Head of caudate nucleus (tissue), 42 donors: ENCODE measurements at regions not wholly inside any gene's neighbourhood (a gene's known extent, or its start where the extent isn't known, plus 50 kb on each side); places are given as distances from the start of the nearest gene placed in this dataset.

Source experiments
- DNase-seq, 42 donors: peaks; one replicate each; pipeline versions ENCODE4 v3.0.0 to v3.0.0-alpha.2; 2020 to 2021; ENCODE audit warnings: mixed read lengths in 7 of 42
- intact Hi-C: fragments of 100-400 bp; cut with DNase I; formaldehyde crosslinking; loops from one replicate; pipeline ENCODE4 v1.15.0; 2022

GRCh38 chr5:104178829-104179456 lies 616.4 kb upstream of the NUDT12 start:
- DNase-seq: peak in 38 of 42 donors; percentile 6 to 88 (median 56)
- intact Hi-C loops: loop anchor here (5.0 to 10.0 kb wide), 2 partner anchors 364 to 597 kb away; no protein-coding TSS in a partner anchor

GRCh38 chr5:104178066-104178465 lies 615.5 kb upstream of the NUDT12 start:
- intact Hi-C loops: loop anchor here (5.0 to 10.0 kb wide), 2 partner anchors 363 to 596 kb away; no protein-coding TSS in a partner anchor
- no peak for DNase-seq

DNA sequence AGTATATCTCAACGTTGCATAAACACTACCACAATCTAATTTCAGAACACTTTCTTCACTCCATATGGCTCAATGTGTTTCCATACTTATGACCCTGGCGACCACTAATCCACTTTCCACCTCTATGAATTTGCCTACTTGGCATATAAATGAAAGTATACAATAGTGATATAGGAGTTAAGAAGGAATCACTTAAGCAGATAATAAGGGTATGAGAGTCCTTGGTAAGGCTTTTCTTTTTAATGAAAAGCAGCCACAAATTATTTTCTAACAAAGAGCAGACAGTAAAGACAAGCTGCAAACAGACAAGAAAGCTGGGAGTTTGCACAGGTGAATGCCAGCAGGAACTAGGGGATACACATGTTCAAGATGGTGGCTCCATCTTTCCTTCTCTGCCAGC lies 615.1 kb upstream of the NUDT12 start:
- no peak for DNase-seq
- intact Hi-C loops: loop anchor here (5.0 to 10.0 kb wide), 2 partner anchors 363 to 595 kb away; no protein-coding TSS in a partner anchor

DNA sequence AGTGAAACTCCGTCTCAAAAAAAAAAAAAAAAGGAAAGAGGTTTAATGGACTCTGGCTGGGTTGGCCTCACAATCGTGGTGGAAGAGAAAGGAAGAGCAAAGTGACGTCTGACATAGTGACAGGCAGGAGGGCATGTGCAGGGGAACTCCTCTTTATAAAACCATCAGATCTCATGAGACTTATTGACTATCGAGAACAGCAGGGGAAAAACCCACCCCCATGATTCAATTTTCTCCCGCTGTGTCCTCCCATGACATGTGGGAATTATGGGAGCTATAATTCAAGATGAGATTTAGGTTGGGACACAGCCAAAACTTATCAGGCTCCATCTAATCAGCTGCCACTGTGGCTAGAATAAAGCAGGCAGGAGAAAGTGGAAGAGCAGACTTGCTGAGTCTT lies 610.4 kb upstream of the NUDT12 start:
- intact Hi-C loops: loop anchor here (10.0 kb wide), 1 partner anchor 358 kb away; no protein-coding TSS in a partner anchor
- no peak for DNase-seq

DNA sequence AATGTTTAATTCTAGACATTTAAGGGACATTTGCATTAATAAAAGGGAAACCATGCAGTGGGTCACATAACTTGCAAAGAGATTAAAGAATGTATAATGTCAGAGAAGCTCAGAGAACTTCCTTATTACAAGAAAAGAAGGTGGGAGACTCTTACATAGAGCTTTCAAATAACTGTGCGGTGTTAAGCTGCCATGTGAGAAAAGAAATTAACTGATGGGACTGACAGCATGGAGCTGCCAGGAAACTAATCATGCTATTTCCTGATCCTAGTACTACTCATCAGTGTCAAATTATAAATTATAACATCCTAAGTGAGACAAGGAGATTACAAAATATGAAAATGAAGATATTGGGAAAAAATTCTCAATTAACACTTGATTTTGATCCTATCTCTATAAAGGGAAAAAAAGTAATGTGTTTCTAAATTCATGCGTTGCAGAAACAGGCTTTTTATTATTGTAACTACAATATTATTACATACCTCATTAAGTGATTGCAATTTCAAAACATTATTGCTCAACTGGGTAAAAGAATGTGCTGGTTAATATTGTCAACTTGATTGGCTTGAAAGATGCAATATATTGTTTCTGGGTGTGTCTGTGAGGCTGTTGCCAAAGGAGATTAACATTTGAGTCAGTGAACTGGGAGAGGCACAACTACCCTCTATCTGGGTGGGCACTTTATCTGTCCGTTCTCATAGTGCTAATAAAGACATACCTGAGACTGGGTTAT lies 609.5 kb upstream of the NUDT12 start:
- intact Hi-C loops: loop anchor here (10.0 kb wide), 1 partner anchor 357 kb away; no protein-coding TSS in a partner anchor
- peak in 2 of 42 donors; percentile 8 to 30 for DNase-seq

GRCh38 chr5:104170926-104171325 lies 608.3 kb upstream of the NUDT12 start:
- intact Hi-C loops: loop anchor here (10.0 kb wide), 1 partner anchor 356 kb away; no protein-coding TSS in a partner anchor
- DNase-seq: no peak

- no peak for DNase-seq
- intact Hi-C loops: no loop called here
Observed at GRCh38 chr5:104146652-104147051, 584.1 kb upstream of the NUDT12 start.

DNA sequence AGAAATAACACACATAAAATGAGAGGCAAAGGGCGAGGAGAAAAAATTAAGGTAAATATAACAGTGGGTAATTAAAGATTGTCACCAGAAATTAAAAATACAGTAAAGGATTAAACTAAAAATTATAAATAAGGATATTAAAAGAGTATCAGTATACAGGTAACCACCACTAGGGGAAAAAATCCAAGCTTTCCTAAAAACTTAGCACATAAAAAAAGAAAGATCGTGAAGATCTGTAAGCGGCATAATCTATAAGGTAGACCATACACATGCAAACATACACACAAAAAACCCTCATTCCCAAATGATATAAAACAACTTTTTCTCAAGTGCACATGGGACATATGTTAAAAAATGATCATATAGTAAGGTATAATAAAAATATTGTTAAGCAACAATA lies 577.3 kb upstream of the NUDT12 start:
- DNase-seq: no peak
- intact Hi-C loops: no loop called here

DNA sequence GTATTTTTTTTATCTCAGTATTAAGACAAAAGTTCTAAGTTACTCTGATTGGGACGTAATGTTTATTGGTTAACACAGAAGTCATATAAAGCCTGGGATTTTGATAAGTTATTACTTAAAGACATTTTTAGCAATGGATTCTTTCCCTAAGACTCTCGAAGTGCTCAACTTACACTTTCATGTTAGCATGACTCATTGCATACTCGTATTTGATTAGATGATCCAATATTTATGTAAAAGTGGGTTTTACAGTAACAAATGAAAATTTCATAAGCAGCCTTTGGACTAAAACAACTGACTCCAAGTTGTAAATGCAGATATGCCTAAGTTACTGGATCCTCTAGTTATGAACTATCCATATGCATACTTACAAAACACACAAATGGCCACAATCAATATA lies 567.7 kb upstream of the NUDT12 start:
- DNase-seq: no peak
- intact Hi-C loops: no loop called here

DNA sequence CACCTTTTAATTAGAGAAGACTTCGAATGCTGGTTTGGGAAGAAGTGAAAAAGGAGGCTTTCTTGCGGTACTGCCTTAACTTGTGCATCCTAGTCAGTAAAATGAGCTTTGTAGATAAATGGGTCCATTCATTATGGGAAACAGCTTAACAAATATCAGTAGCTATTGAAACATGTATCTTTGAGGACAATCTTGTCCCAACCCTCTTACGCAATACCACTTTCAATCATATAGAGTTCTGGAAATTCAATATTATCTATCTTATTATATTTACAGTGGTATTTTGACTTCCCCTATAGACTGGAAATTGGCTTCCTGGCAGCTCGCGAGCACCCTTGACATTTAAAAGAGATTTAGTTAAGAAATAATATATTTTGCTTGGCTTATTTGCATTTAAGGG lies 565.8 kb upstream of the NUDT12 start:
- intact Hi-C loops: no loop called here
- no peak for DNase-seq

DNA sequence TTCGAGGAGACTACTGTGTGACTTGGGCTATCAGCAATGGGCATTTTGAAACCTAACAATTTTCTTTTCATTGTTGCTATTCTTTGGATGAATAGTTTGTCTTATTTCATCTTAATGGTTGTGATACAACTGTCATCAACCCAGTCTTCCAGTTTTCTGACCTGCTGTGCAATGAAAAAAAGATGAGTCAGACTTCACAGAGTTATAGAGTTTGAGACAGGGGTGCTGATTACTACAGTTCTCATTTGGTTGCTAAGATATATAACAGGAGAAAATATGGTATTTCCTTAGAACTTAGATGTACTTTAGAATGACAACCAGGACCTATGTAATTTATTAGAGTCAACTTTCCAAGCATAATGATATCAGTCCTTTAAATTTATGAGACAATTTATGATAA lies 564.4 kb upstream of the NUDT12 start:
- intact Hi-C loops: no loop called here
- DNase-seq: no peak

- intact Hi-C loops: no loop called here
- DNase-seq: no peak
Observed at GRCh38 chr5:104119529-104119928, 556.9 kb upstream of the NUDT12 start.

DNA sequence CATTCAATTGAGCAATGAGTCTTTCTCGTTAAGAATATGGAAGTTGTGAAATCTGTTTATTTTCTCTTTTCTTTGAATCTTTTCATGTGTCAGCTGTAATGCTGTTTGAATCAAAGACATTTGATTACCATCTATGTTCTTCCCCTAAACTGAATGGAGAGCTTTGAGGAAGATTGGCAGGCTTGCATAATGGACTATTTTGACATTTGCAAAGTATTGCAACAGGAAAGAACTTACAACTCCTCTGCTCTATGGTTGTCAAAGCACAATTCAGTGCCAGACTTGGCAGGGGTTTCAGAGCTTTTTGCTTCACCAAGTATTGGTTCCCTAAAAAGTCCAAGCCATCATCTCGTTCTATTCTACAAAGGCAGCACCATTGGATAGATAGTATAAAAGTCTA lies 549.0 kb upstream of the NUDT12 start:
- no peak for DNase-seq
- intact Hi-C loops: no loop called here

GRCh38 chr5:104096451-104096850 lies 533.9 kb upstream of the NUDT12 start:
- intact Hi-C loops: no loop called here
- DNase-seq: no peak

DNA sequence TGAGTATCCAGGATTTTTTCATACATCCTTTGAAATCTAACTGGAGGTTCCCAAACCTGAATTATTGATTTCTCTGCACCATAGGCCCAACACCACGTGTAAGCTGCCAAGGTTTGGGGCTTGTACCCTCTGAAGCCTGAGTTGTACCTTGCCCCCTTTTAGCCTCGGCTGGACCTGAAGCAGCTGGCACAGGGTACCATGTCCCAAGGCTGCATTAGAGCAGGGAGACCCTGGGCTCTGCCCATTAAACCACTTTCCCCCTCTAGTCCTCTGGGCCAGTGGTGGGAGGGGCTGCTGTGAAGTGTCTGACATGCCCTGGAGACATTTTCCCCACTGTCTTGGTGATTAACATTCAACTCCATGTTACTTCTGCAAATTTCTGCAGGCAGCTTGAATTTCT lies 532.9 kb upstream of the NUDT12 start:
- intact Hi-C loops: no loop called here
- DNase-seq: no peak

DNA sequence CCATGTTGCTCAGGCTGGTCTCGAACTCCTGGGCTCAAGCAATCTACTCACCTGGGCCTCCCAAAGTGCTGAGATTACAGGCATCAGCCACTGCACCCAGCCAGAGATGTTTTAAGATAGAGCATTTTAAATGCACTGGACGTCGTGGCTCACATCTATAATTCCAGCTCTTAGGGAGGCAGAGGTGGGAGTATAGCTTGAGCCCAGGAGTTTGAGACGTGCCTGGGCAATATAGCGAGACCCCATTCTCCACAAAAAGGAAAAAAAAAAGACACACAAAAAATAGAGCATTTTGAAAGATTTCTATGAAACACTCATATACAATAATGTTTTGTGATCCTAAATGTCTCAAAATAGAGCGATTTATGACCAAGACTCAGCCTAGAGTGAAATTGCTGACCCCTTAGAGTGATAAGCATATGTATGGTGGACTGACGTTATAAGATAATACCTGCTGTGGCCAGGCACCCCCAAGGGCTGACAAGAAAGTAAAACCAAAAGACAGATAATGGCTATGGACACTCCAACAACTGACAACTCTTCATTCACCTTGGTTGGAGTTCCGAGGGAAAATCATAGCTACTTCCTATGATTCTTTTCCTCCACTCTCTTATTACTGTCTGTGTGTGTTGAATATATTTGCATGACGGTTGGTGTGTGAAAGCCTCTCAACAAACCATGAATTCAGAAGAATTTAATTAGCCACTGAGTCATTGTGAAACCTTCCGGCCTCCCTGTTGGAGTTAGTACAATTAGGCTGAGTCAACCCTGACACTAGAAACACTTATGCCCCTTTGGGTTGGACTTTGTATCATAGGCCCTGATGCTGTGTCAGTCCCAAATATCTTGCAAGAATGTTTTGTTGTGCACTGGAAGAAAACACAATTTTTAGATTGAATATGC lies 526.5 kb upstream of the NUDT12 start:
- intact Hi-C loops: no loop called here
- no peak for DNase-seq

DNA sequence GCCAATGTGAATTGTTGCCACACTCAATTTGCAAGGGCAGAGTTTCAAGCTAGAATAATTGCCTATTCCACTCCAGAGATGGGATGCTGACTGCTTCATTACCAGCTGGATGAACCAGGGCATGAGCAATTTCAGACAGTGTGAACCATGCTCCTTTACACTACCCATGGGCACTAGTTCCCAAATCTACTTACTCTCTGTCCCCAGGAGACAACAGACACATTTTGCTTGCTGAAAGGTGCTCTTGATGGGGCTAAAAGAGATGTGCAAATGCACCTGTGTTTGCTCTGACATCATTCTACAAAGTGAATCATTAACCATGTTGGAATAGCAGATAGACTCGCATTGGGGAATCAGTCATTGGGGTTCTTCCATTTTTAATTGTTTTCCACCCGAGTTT lies 522.3 kb upstream of the NUDT12 start:
- DNase-seq: no peak
- intact Hi-C loops: no loop called here

DNA sequence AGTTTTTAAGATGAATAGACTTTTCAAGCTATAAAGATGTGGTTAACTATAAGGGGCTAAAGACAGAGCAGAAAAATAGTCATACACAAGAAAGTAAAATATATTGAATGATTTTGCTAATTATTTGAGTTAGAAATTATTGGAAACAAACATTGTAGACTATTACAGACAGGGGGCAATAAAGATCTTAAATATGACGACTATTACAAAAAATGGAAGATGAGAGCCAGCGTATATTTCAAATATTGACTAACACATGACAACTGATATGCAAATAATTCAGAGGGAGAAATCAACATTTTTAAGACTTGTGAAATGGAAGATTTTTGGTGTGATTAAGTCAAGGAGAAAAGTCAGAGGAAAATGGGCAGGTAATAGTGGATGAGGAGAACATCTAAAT lies 520.2 kb upstream of the NUDT12 start:
- DNase-seq: no peak
- intact Hi-C loops: no loop called here

GRCh38 chr5:104081232-104081631 lies 518.6 kb upstream of the NUDT12 start:
- intact Hi-C loops: no loop called here
- DNase-seq: no peak
